Body of pancreas (tissue), 4 donors: ENCODE measurements at regions not wholly inside any gene's neighbourhood (a gene's known extent, or its start where the extent isn't known, plus 50 kb on each side); places are given as distances from the start of the nearest gene placed in this dataset.

ENCODE experiments used
- ATAC-seq: fragments of 150-250 bp; one replicate; pipeline ENCODE4 v1.9.1; 2016
- DNase-seq, 4 donors: peaks; one replicate each; pipeline ENCODE4 v3.0.0-alpha.2; 2019
- H3K27ac ChIP-seq, 4 donors: fragments of 200-600 bp; sonication (generic); 1 replicate in 3 of 4; 2 replicates in 1 of 4; pipeline versions ENCODE4 v1.5.1 to v1.6.1; 2016 to 2019; ENCODE audit warnings: mild to moderate bottlenecking in 1 of 4, mixed read lengths in 1 of 4, moderate library complexity in 1 of 4
- H3K27me3 ChIP-seq, 2 donors: fragments of 200-600 bp; sonication (generic); one replicate each; pipeline ENCODE4 v1.6.0; 2016; ENCODE audit warnings: mild to moderate bottlenecking in 1 of 2
- H3K36me3 ChIP-seq, 2 donors: fragments of 200-600 bp; sonication (generic); replicated peaks in 1 of 2; 2 replicates each; pipeline ENCODE4 v1.5.1; 2016; ENCODE audit warnings: low read depth in 2 of 2; ENCODE audit not compliant: insufficient read depth in 1 of 2
- H3K4me1 ChIP-seq: fragments of 200-600 bp; sonication (generic); one replicate; pipeline ENCODE4 v1.6.0; 2016
- H3K4me3 ChIP-seq, 2 donors: fragments of 200-600 bp; sonication (generic); 1 replicate in 1 of 2; 2 replicates in 1 of 2; pipeline ENCODE4 v1.5.1; 2016 to 2019
- H3K9me3 ChIP-seq, 3 donors: fragments of 200-600 bp; sonication (generic); 1 replicate in 2 of 3; 2 replicates in 1 of 3; pipeline ENCODE4 v1.5.1; 2016
- CTCF ChIP-seq, 7 experiments: fragments of 450-650 bp in 4 of 7; fragments of 200-600 bp in 3 of 7; sonication (generic) in 3 of 7; IDR thresholded peaks; one replicate each; pipeline ENCODE4 v1.5.1; 2016 to 2019; ENCODE audit warnings: antibody characterized with exemption in 7 of 7
- POLR2A ChIP-seq, 3 donors: fragments of 450-650 bp; IDR thresholded peaks; one replicate each; pipeline ENCODE4 v1.6.1; 2016; ENCODE audit warnings: antibody characterized with exemption in 3 of 3, mild to moderate bottlenecking in 2 of 3
- WGBS, 2 donors: methylation state at CpG; one replicate each; pipeline ENCODE4 v1.1.5; 2017; 5-methylcytosine and 5-hydroxymethylcytosine counted together
- intact Hi-C: fragments of 100-400 bp; cut with DNase I; formaldehyde crosslinking; loops from one replicate; pipeline ENCODE4 v1.15.1; 2023

DNA sequence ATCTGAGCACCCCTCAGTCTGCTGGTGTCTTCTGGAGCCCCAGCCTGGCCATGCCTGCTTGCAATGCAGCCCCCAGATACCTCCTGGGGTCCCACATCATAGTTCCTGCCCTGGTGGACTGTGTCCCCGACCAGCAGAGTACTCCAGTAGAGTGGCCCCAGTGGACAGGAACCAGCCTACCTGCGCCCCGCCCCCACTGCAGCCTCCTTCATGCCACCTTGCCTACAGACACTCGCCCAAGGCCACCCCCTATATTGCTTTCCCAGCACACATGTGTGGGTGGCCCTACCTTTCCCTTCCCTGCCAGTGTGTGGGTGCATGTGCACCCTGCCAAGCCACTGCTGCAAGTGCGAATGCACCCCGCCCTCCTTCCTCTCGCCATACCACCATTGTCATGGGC lies 204.0 kb downstream of the EDN1 start:
- Histone ChIP-seq H3K27me3 (no peaks in the 10 kb centered on the region), H3K4me3 (no peak overlapping the region), H3K4me1 (peaks cover 14% of the 10 kb centered on the region), H3K36me3 (no peaks in the 10 kb centered on the region), H3K27ac (no peak overlapping the region), H3K9me3 (no peaks in the 10 kb centered on the region)
- DNase-seq (no peak), ATAC-seq (no peak)
- intact Hi-C loops: no loop called here
- WGBS, 2 donors: 84 to 95% methylated on average over 6 to 7 of the region's 7 CpGs
- TF ChIP-seq POLR2A (IDR thresholded peaks at IDR 0.05): no peak
- no peak for TF ChIP-seq CTCF (IDR thresholded peaks at IDR 0.05)

DNA sequence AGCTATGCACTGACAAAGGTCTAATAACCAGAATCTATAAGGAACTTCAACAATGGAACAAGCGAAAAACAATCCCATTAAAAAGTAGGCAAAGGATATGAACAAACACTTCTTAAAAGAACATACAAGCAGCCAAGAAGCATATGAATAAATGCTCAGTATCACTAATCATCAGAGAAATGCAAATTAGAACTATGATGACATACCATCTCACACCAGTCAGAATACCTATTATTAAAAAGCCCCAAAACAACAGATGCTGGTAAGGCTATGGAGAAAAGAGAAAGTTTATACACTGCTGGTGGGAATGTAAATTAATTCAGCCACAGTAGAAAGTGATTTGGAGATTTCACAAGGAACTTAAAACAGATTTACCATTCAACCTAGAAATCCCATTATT lies 211.8 kb downstream of the EDN1 start:
- intact Hi-C loops: no loop called here

GRCh38 chr6:12504325-12504966 lies 212.1 kb upstream of the PHACTR1 start:
- Histone ChIP-seq H3K27me3 (no peaks in the 10 kb centered on the region), H3K36me3 (no peaks in the 10 kb centered on the region), H3K4me1 (no peaks in the 10 kb centered on the region), H3K27ac (no peak overlapping the region), H3K4me3 (no peak overlapping the region), H3K9me3 (no peaks in the 10 kb centered on the region)
- DNase-seq: peak; percentile 40 to 47 (median 44)
- TF ChIP-seq CTCF (IDR thresholded peaks at IDR 0.05): peak in 6 of 7 experiments; percentile 38 to 80 (median 68)
- no peak for TF ChIP-seq POLR2A (IDR thresholded peaks at IDR 0.05)
- intact Hi-C loops: no loop called here
- WGBS, 2 donors: 52 to 69% methylated on average over 2 of the region's 2 CpGs
- peak; percentile 86 for ATAC-seq

More for the DNA sequence above, 211.8 kb downstream of the EDN1 start:
- ATAC-seq: no peak
- no peak for TF ChIP-seq CTCF (IDR thresholded peaks at IDR 0.05)
- no peak for TF ChIP-seq POLR2A (IDR thresholded peaks at IDR 0.05)
- DNase-seq: no peak
- Histone ChIP-seq H3K36me3 (no peaks in the 10 kb centered on the region), H3K27ac (no peak overlapping the region), H3K9me3 (no peaks in the 10 kb centered on the region), H3K4me3 (no peak overlapping the region), H3K27me3 (no peaks in the 10 kb centered on the region), H3K4me1 (no peaks in the 10 kb centered on the region)
- WGBS, 2 donors: 95 to 96% methylated on average over 1 of the region's 1 CpG

DNA sequence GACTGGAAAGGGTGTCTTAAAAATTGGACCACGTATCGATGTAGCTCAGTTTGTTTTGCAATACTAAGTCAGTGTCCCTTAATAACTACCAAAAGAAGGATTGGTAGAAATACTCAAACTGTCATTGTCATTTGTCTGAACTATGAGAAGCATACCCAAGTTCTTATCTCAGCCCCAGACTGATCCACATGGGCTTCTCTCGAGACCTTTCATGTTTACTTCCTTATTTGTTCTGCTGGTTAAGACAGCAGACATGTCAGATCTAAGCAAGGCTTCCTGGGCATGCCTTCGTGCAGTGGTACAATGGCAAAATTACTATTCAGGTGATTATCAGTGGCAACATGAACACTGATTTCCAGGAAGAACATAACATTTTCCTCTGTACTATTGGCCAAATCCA lies 211.1 kb upstream of the PHACTR1 start:
- Histone ChIP-seq H3K9me3 (no peaks in the 10 kb centered on the region), H3K27ac (no peak overlapping the region), H3K36me3 (no peaks in the 10 kb centered on the region), H3K27me3 (no peaks in the 10 kb centered on the region), H3K4me1 (no peaks in the 10 kb centered on the region), H3K4me3 (no peak overlapping the region)
- intact Hi-C loops: no loop called here
- 53 to 74% methylated on average over 4 of the region's 4 CpGs for WGBS, 2 donors
- TF ChIP-seq POLR2A (IDR thresholded peaks at IDR 0.05) (no peak), CTCF (IDR thresholded peaks at IDR 0.05) (no peak)
- DNase-seq (no peak), ATAC-seq (no peak)

- Histone ChIP-seq H3K36me3 (no peaks in the 10 kb centered on the region), H3K27me3 (no peaks in the 10 kb centered on the region), H3K4me3 (no peak overlapping the region), H3K27ac (no peak overlapping the region), H3K9me3 (no peaks in the 10 kb centered on the region), H3K4me1 (no peaks in the 10 kb centered on the region)
- intact Hi-C loops: no loop called here
- WGBS, 2 donors: 93% methylated on average over 2 of the region's 2 CpGs
- DNase-seq: no peak
- TF ChIP-seq CTCF (IDR thresholded peaks at IDR 0.05): no peak
- no peak for TF ChIP-seq POLR2A (IDR thresholded peaks at IDR 0.05)
- ATAC-seq: no peak
Measured at GRCh38 chr6:12506159-12506558, 210.4 kb upstream of the PHACTR1 start.
